BLaER1 (cell line): ENCODE measurements at regions not wholly inside any gene's neighbourhood (a gene's known extent, or its start where the extent isn't known, plus 50 kb on each side); places are given as distances from the start of the nearest gene placed in this dataset.

Source experiments
- H3K27ac ChIP-seq: shearing (Covaris generic); formaldehyde crosslinking; 2 replicates; pipeline ENCODE4 v1.8.1; 2022
- H3K27me3 ChIP-seq: shearing (Covaris generic); formaldehyde crosslinking; 2 replicates; pipeline ENCODE4 v1.8.1; 2022
- H3K36me3 ChIP-seq: shearing (Covaris generic); formaldehyde crosslinking; 2 replicates; pipeline ENCODE4 v1.8.1; 2022
- H3K4me1 ChIP-seq: shearing (Covaris generic); formaldehyde crosslinking; 2 replicates; pipeline ENCODE4 v1.8.1; 2022
- H3K4me2 ChIP-seq: shearing (Covaris generic); formaldehyde crosslinking; 2 replicates; pipeline ENCODE4 v1.8.1; 2022
- H3K4me3 ChIP-seq: shearing (Covaris generic); formaldehyde crosslinking; 2 replicates; pipeline ENCODE4 v1.8.1; 2022
- H3K9ac ChIP-seq: shearing (Covaris generic); formaldehyde crosslinking; 2 replicates; pipeline ENCODE4 v1.8.1; 2022
- H3K9me3 ChIP-seq: shearing (Covaris generic); formaldehyde crosslinking; 2 replicates; pipeline ENCODE4 v1.8.1; 2022
- H4K20me1 ChIP-seq: shearing (Covaris generic); formaldehyde crosslinking; 2 replicates; pipeline ENCODE4 v1.8.1; 2022
- Cebpa-rat ChIP-seq: shearing (Covaris generic); IDR thresholded peaks from 2 replicates; pipeline ENCODE4 v1.8.1; 2022

- Histone ChIP-seq H3K36me3 (peaks cover 53% of the 10 kb centered on the region), H3K4me1 (peaks cover 44% of the 10 kb centered on the region), H4K20me1 (no peaks in the 10 kb centered on the region), H3K27me3 (no peaks in the 10 kb centered on the region), H3K4me3 (no peak overlapping the region), H3K9ac (no peak overlapping the region), H3K27ac (no peak overlapping the region), H3K9me3 (peaks cover 57% of the 10 kb centered on the region), H3K4me2 (no peak overlapping the region)
- no peak for TF ChIP-seq Cebpa-rat
Observed at GRCh38 chr11:35061516-35062440, 77.2 kb upstream of the CD44 start.

DNA sequence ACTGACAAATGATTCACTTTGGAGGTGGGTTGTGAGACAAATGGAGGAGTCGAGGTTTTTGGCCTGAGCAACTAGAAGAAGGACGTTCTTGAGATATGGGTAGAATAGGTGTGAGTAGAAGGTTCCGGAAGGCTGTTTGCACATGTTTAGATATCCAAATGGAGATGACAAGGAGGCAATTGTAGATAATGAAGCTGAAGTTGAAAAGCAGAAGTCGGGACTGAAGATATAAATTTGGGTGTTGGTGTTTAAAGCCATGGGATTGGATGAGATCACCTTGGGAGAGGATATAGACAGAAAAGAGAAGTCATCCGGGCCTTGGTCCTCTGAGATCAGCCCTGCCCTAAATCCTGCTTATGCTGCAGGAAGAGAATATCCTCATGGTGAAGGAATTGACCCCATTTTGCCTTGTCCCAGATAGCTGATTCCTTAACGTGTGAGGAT lies 75.5 kb upstream of the CD44 start:
- no peak overlapping the region for H3K9ac ChIP-seq
- no peak overlapping the region for H3K4me3 ChIP-seq
- H3K4me2 ChIP-seq = no peak overlapping the region
- no peak for TF ChIP-seq Cebpa-rat
- no peaks in the 10 kb centered on the region for H4K20me1 ChIP-seq
- H3K27ac ChIP-seq = no peak overlapping the region
- H3K36me3 ChIP-seq = peaks cover 43% of the 10 kb centered on the region
- peaks cover 57% of the 10 kb centered on the region for H3K9me3 ChIP-seq
- peaks cover 35% of the 10 kb centered on the region for H3K4me1 ChIP-seq
- H3K27me3 ChIP-seq = no peaks in the 10 kb centered on the region

DNA sequence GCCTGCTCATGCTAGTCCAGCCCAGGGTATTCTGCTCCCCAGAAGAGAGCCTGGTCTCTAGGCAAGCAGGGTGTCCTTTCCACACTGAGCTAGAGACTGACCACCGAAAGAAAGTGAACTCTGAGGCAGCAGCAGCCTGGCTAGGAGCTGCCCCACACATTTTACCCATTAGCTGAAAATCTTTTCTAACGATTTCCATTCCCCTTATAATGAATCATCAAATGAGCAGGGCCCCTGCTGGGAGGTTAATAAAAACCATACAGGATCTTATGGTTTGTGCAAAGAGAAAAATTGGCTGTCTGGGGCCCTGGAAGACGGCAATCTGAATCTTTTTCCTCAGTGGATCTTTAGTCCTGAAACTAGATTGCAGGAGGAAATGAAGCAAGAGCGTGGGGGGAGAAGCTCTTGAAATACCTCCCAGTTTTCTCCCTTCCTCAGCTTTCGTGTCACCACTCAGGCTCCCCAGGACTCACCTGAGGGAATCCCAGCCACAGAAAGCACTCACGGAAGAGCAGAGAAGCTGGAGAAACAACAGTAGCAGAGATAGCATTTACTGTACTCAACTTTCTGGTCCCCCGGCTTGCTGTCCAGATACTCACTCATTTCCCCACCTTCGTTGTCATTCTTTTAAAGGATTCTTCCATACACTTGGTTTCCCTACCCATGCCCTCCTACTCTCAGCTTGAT lies 74.7 kb upstream of the CD44 start:
- Histone ChIP-seq H3K4me2 (no peak overlapping the region), H3K9ac (no peak overlapping the region)
- no peak for TF ChIP-seq Cebpa-rat

GRCh38 chr11:35065566-35065965 lies 73.4 kb upstream of the CD44 start:
- no peak overlapping the region for H3K9ac ChIP-seq
- no peak overlapping the region for H3K27ac ChIP-seq
- no peaks in the 10 kb centered on the region for H4K20me1 ChIP-seq
- peaks cover 56% of the 10 kb centered on the region for H3K9me3 ChIP-seq
- H3K27me3 ChIP-seq = no peaks in the 10 kb centered on the region
- no peak overlapping the region; the same call in 1 of the 2 replicates for H3K4me2 ChIP-seq
- no peak for TF ChIP-seq Cebpa-rat
- H3K36me3 ChIP-seq = peaks cover 37% of the 10 kb centered on the region
- peaks cover 20% of the 10 kb centered on the region for H3K4me1 ChIP-seq
- no peak overlapping the region for H3K4me3 ChIP-seq

More for the DNA sequence above, 74.7 kb upstream of the CD44 start:
- H3K9me3 ChIP-seq = peaks cover 57% of the 10 kb centered on the region
- H3K27ac ChIP-seq = no peak overlapping the region
- peaks cover 43% of the 10 kb centered on the region for H3K36me3 ChIP-seq
- no peaks in the 10 kb centered on the region for H3K27me3 ChIP-seq
- H3K4me1 ChIP-seq = peaks cover 27% of the 10 kb centered on the region
- H3K4me3 ChIP-seq = no peak overlapping the region
- H4K20me1 ChIP-seq = no peaks in the 10 kb centered on the region

DNA sequence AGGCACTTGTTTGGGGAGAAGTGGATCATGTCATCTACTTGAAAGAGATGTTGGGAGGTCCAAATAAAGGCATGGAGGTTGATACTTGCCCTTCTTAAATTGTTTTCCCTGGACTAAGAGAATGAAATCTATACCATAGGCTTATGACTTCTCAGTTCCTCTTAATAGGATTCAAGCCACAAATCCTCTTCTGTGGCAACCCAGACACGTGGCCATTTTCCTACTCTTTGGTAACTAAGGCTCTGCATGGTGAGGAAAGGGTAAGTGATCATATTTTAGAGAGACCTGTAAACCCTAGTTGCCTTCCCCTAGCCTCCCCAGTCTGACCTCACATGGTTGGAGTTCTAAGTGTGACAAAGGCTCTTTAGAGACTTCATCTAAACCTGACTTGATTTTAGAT lies 72.9 kb upstream of the CD44 start:
- Histone ChIP-seq H3K27ac (no peak overlapping the region), H3K4me2 (peak overlapping the region; percentile 58; the same call in 1 of the 2 replicates)

DNA sequence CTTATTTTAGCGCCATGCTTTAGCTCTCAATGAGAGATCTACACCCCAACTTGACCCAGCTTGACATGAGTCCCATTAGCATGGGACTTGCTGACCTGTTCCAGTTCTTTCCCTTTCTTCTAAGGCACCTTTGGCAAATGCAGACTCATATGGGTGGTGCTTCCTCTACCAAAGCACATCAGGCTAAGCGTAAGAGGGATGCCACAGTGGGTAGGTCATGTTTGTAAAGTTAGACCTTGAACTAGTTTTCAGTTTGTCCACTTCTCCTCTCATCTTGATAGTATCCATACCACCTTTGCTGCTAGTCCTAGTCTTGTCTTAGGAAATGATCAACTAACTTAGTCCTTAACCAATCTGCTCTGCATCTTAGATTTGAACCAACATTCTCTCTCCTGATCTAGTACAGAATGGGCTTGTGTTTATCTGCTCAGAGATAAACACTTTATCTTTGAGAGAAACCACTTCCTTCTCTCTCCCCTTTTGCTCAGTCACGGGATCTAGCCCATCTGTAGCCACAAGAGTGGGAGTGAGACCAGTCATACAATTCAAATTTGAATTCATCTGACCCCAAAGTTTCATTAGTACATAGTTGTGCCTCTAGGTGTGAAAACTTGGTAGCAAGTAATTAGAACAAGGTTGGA lies 72.1 kb upstream of the CD44 start:
- Histone ChIP-seq H4K20me1 (no peaks in the 10 kb centered on the region), H3K9ac (no peak overlapping the region), H3K27ac (0 out of 2 replicates have a peak overlapping the region, but pooled peaks have one; percentile 19), H3K36me3 (peaks cover 37% of the 10 kb centered on the region), H3K9me3 (peaks cover 63% of the 10 kb centered on the region), H3K27me3 (no peaks in the 10 kb centered on the region), H3K4me1 (peaks cover 20% of the 10 kb centered on the region), H3K4me3 (no peak overlapping the region), H3K4me2 (peak overlapping the region; percentile 58)
- TF ChIP-seq Cebpa-rat = no peak

More for the DNA sequence above, 72.9 kb upstream of the CD44 start:
- no peaks in the 10 kb centered on the region for H4K20me1 ChIP-seq
- no peak for TF ChIP-seq Cebpa-rat
- peaks cover 61% of the 10 kb centered on the region for H3K9me3 ChIP-seq
- no peak overlapping the region for H3K4me3 ChIP-seq
- peaks cover 20% of the 10 kb centered on the region for H3K4me1 ChIP-seq
- no peak overlapping the region for H3K9ac ChIP-seq
- H3K36me3 ChIP-seq = peaks cover 37% of the 10 kb centered on the region
- H3K27me3 ChIP-seq = no peaks in the 10 kb centered on the region

DNA sequence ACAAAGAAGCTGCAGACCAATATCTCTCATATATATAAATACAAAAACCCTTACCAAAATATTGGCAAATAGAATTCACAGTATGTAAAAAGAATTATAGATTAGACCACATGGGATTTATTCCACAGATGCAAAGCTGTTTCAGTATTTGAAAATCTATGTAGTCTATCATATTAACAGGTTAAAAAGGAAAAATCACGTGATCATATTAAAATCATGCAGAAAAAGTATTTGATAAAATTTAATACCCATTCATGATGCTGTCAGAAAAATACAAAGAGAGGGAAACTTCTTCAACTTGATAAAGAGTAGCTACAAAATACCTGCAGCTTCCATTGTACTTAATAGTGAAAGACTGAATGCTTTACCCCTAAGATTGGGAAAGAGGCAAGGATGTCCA lies 67.2 kb upstream of the CD44 start:
- peaks cover 17% of the 10 kb centered on the region for H3K4me1 ChIP-seq
- no peak overlapping the region for H3K27ac ChIP-seq
- H3K36me3 ChIP-seq = peaks cover 16% of the 10 kb centered on the region
- H3K4me3 ChIP-seq = no peak overlapping the region
- no peaks in the 10 kb centered on the region for H3K27me3 ChIP-seq
- no peaks in the 10 kb centered on the region for H4K20me1 ChIP-seq
- H3K9ac ChIP-seq = no peak overlapping the region
- TF ChIP-seq Cebpa-rat = no peak
- peaks cover 61% of the 10 kb centered on the region for H3K9me3 ChIP-seq
- no peak overlapping the region for H3K4me2 ChIP-seq

DNA sequence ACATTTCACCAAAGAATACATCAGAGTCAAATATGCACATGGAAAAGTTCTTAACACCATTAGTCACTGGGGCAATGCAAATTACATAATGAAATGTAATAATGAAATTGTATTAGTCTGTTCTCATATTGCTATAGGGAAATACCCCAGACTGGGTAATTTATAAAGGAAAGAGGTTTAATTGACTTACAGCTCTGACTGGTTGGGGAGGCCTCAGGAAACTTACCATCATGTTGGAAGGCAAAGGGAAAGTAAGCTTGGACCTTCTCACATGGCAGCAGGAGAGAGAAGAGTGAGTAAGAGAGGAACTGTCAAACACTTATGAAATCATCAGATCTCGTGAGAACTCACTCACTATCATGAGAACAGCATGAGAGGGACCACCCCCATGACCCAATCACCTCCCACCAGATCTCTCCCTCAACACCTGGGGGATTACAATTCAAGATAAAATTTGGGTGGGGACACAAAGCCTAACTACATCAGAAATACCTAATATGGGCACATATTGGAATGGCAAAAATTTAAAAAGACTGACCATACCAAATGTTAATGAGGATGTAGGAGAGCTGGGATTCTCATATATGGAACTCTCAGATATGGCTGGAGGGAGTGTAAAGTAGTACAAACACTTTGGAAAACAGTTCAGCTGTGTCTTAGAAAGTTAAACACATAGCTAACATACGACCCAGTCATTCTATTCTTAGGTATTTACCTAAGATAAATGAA lies 65.1 kb upstream of the CD44 start:
- Histone ChIP-seq H3K4me1 (peaks cover 31% of the 10 kb centered on the region), H4K20me1 (no peaks in the 10 kb centered on the region), H3K9me3 (peaks cover 39% of the 10 kb centered on the region), H3K36me3 (peaks cover 8% of the 10 kb centered on the region), H3K27me3 (no peaks in the 10 kb centered on the region), H3K4me2 (no peak overlapping the region), H3K27ac (no peak overlapping the region), H3K4me3 (no peak overlapping the region), H3K9ac (no peak overlapping the region)
- no peak for TF ChIP-seq Cebpa-rat
